Peyer's patch (tissue), 4 donors: ENCODE measurements at regions not wholly inside any gene's neighbourhood (a gene's known extent, or its start where the extent isn't known, plus 50 kb on each side); places are given as distances from the start of the nearest gene placed in this dataset.

ENCODE experiments used
- POLR2A ChIP-seq, 2 donors: fragments of 450-650 bp; IDR thresholded peaks; one replicate each; pipeline ENCODE4 v1.5.1; 2017; ENCODE audit warnings: antibody characterized with exemption in 2 of 2, mild to moderate bottlenecking in 2 of 2, moderate library complexity in 2 of 2
- TF ChIP-seq, protein P1 (sequence below), 6 experiments: fragments of 450-650 bp in 4 of 6; fragments of 200-600 bp in 2 of 6; sonication (generic) in 1 of 6; IDR thresholded peaks; one replicate each; pipeline ENCODE4 v1.5.1; 2017 to 2019; ENCODE audit warnings: antibody characterized with exemption in 6 of 6, mild to moderate bottlenecking in 3 of 6, moderate library complexity in 1 of 6

DNA sequence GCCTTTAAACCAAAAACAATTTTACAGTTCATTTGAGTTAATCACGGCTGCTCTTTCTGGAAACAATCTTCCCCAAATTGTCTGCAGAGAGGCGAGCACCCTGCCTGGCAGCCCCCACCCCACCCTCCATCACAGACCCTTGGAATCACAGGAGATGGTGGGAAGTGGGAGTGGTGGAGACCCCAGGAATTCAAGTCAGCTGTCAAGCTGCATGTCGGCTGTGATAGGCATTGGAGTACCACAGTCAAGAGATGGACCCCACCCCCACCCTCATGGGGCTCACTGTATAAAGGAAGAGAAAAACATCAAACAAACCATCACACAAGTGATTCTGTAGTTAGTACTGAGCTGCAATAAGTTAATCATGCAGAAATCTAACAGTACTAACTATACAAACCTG lies 360.4 kb downstream of the MATN1 start:
- TF ChIP-seq, protein P1, sequence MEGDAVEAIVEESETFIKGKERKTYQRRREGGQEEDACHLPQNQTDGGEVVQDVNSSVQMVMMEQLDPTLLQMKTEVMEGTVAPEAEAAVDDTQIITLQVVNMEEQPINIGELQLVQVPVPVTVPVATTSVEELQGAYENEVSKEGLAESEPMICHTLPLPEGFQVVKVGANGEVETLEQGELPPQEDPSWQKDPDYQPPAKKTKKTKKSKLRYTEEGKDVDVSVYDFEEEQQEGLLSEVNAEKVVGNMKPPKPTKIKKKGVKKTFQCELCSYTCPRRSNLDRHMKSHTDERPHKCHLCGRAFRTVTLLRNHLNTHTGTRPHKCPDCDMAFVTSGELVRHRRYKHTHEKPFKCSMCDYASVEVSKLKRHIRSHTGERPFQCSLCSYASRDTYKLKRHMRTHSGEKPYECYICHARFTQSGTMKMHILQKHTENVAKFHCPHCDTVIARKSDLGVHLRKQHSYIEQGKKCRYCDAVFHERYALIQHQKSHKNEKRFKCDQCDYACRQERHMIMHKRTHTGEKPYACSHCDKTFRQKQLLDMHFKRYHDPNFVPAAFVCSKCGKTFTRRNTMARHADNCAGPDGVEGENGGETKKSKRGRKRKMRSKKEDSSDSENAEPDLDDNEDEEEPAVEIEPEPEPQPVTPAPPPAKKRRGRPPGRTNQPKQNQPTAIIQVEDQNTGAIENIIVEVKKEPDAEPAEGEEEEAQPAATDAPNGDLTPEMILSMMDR (IDR thresholded peaks at IDR 0.05) = no peak
- TF ChIP-seq POLR2A (IDR thresholded peaks at IDR 0.05) = no peak
